ENCODE measurements at regions not wholly inside any gene's neighbourhood (a gene's known extent, or its start where the extent isn't known, plus 50 kb on each side); places are given as distances from the start of the nearest gene placed in this dataset.

DNA sequence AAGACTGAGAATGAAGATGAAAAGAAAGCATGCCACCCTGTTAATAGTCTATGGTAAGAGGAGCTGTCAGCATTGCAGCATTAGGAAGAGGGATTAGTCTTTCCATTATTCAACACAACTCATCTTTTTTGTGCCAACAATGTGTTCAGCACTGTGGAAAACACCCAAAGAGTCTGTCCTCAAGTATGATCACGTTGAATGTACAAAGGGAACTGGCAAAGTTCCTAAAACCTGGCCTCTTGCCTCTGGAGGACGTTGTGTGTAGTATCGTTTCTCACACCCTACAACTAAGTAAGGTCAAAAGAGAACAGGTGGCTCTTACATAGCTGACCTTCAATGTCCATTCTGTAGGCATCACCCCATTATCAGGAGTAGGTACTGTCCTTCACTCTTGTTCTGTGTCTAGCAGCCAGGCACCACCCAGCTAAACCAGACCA is 147.9 kb upstream of the THBS1 start:
- TF ChIP-seq CTCF (IDR thresholded peaks at IDR 0.05): no peak
- TF ChIP-seq POLR2A (IDR thresholded peaks at IDR 0.05): no peak

All from lower leg skin (tissue), 3 donors.